ENCODE measurements at regions not wholly inside any gene's neighbourhood (a gene's known extent, or its start where the extent isn't known, plus 50 kb on each side); places are given as distances from the start of the nearest gene placed in this dataset.
"Not testable (repeated sequence)": the region's sequence is repeated elsewhere in the genome, so short reads cannot be mapped to it uniquely, and the experiment has no call there.

GRCh38 chr14:106436310-106436905 lies 910.0 kb downstream of the TMEM121 start:
- Mint-ChIP-seq H3K9me3 (peaks cover 89% of the 10 kb centered on the region), H3K4me1 (no peaks in the 10 kb centered on the region), H3K4me3 (no peak overlapping the region), H3K27ac (no peak overlapping the region), H3K36me3 (ENCODE audit: low read depth) (no peaks in the 10 kb centered on the region), H3K27me3 (ENCODE audit: low read depth, poor library complexity) (no peaks in the 10 kb centered on the region)
- DNase-seq = peak; percentile 2
- no peak for TF ChIP-seq CTCF (IDR thresholded peaks at IDR 0.05)

GRCh38 chr14:106442857-106443256 lies 916.5 kb downstream of the TMEM121 start:
- TF ChIP-seq CTCF (IDR thresholded peaks at IDR 0.05) = no peak
- DNase-seq = no peak
- peaks cover 6% of the 10 kb centered on the region for H3K27me3 Mint-ChIP-seq (ENCODE audit: low read depth, poor library complexity)
- no peaks in the 10 kb centered on the region for H3K4me1 Mint-ChIP-seq
- H3K9me3 Mint-ChIP-seq = peaks cover 96% of the 10 kb centered on the region
- H3K27ac Mint-ChIP-seq = no peak overlapping the region
- H3K4me3 Mint-ChIP-seq = no peak overlapping the region
- no peaks in the 10 kb centered on the region for H3K36me3 Mint-ChIP-seq (ENCODE audit: low read depth)

- Mint-ChIP-seq H3K36me3 (ENCODE audit: low read depth) (no peaks in the 10 kb centered on the region), H3K9me3 (peaks cover 93% of the 10 kb centered on the region)
- DNase-seq = no peak
These were observed 928.6 kb downstream of the TMEM121 start for GRCh38 chr14:106455026-106455425.

GRCh38 chr14:106459971-106460730 lies 933.8 kb downstream of the TMEM121 start:
- no peak for DNase-seq
- H3K9me3 Mint-ChIP-seq = peaks cover 81% of the 10 kb centered on the region
- no peaks in the 10 kb centered on the region for H3K4me1 Mint-ChIP-seq
- H3K27ac Mint-ChIP-seq = no peak overlapping the region
- TF ChIP-seq CTCF (IDR thresholded peaks at IDR 0.05) = no peak
- H3K27me3 Mint-ChIP-seq (ENCODE audit: low read depth, poor library complexity) = no peaks in the 10 kb centered on the region
- H3K4me3 Mint-ChIP-seq = no peak overlapping the region
- H3K36me3 Mint-ChIP-seq (ENCODE audit: low read depth) = no peaks in the 10 kb centered on the region

More at GRCh38 chr14:106455026-106455425, 928.6 kb downstream of the TMEM121 start:
- no peaks in the 10 kb centered on the region for H3K27me3 Mint-ChIP-seq (ENCODE audit: low read depth, poor library complexity)
- H3K27ac Mint-ChIP-seq = no peak overlapping the region
- no peaks in the 10 kb centered on the region for H3K4me1 Mint-ChIP-seq
- no peak for TF ChIP-seq CTCF (IDR thresholded peaks at IDR 0.05)
- H3K4me3 Mint-ChIP-seq = no peak overlapping the region

GRCh38 chr14:106460916-106461315 lies 934.5 kb downstream of the TMEM121 start:
- Mint-ChIP-seq H3K4me1 (no peaks in the 10 kb centered on the region), H3K4me3 (no peak overlapping the region), H3K9me3 (peaks cover 78% of the 10 kb centered on the region), H3K36me3 (ENCODE audit: low read depth) (no peaks in the 10 kb centered on the region), H3K27ac (no peak overlapping the region), H3K27me3 (ENCODE audit: low read depth, poor library complexity) (no peaks in the 10 kb centered on the region)
- DNase-seq = no peak
- TF ChIP-seq CTCF (IDR thresholded peaks at IDR 0.05) = no peak

GRCh38 chr14:106466483-106466882 lies 940.1 kb downstream of the TMEM121 start:
- not testable (repeated sequence) for H3K4me1 Mint-ChIP-seq; H3K27ac Mint-ChIP-seq; H3K4me3 Mint-ChIP-seq; DNase-seq; H3K27me3 Mint-ChIP-seq (ENCODE audit: low read depth, poor library complexity); H3K36me3 Mint-ChIP-seq (ENCODE audit: low read depth)
- H3K9me3 Mint-ChIP-seq = peaks cover 77% of the 10 kb centered on the region

GRCh38 chr14:106468869-106469268 lies 942.5 kb downstream of the TMEM121 start:
- not testable (repeated sequence) for H3K27me3 Mint-ChIP-seq (ENCODE audit: low read depth, poor library complexity); H3K27ac Mint-ChIP-seq; DNase-seq; H3K4me3 Mint-ChIP-seq; H3K36me3 Mint-ChIP-seq (ENCODE audit: low read depth); H3K4me1 Mint-ChIP-seq
- H3K9me3 Mint-ChIP-seq = peaks cover 71% of the 10 kb centered on the region

GRCh38 chr14:106470028-106470427 lies 943.6 kb downstream of the TMEM121 start:
- H3K27ac Mint-ChIP-seq; H3K27me3 Mint-ChIP-seq (ENCODE audit: low read depth, poor library complexity); H3K4me1 Mint-ChIP-seq; H3K36me3 Mint-ChIP-seq (ENCODE audit: low read depth); DNase-seq; H3K4me3 Mint-ChIP-seq: not testable (repeated sequence)
- peaks cover 75% of the 10 kb centered on the region for H3K9me3 Mint-ChIP-seq

- DNase-seq; H3K27me3 Mint-ChIP-seq (ENCODE audit: low read depth, poor library complexity); H3K36me3 Mint-ChIP-seq (ENCODE audit: low read depth); H3K27ac Mint-ChIP-seq; H3K4me3 Mint-ChIP-seq; H3K4me1 Mint-ChIP-seq: not testable (repeated sequence)
- H3K9me3 Mint-ChIP-seq = peaks cover 49% of the 10 kb centered on the region
These were observed 948.1 kb downstream of the TMEM121 start for GRCh38 chr14:106474261-106475028.
